HCT116 (cell line): ENCODE measurements at regions not wholly inside any gene's neighbourhood (a gene's known extent, or its start where the extent isn't known, plus 50 kb on each side); places are given as distances from the start of the nearest gene placed in this dataset.

Experiments used
- ATAC-seq: fragments of 200-7000 bp; cut with Tn5 transposase; 2 replicates; pipeline ENCODE4 v1.9.1; 2020; ENCODE audit warnings: mild to moderate bottlenecking, moderate library complexity
- BruUV-seq: library from RNA; stranded (reverse); fragments of 400-500 nt; replicated peaks from 2 replicates; lab custom pipeline; 2021; lab: Mats Ljungman, UMichigan
- CTCF ChIA-PET: fragments of 300-600 bp; sonication (Branson Sonifier 250); formaldehyde crosslinking; loops from one replicate; lab custom pipeline; 2021; ENCODE audit warnings: antibody characterized with exemption; lab: Charles Lee
- POLR2A ChIA-PET: fragments of 300-600, 350-600 bp; sonication (Branson Sonifier 250); formaldehyde crosslinking; loops from one replicate; lab custom pipeline; 2021; ENCODE audit warnings: antibody characterized with exemption; lab: Charles Lee
- RAD21 ChIA-PET, 2 experiments: fragments of 300-600 bp; sonication (Branson Sonifier 250); formaldehyde crosslinking; loops; one replicate each; lab custom pipeline; 2023; ENCODE audit warnings: low total read pairs in 2 of 2; ENCODE audit not compliant: uncharacterized antibody in 2 of 2, unreplicated experiment in 2 of 2, low non-redundant PET in 1 of 2; lab: Charles Lee
- DNase-seq: peaks from one replicate; pipeline ENCODE4 v3.0.0-alpha.2; 2010; ENCODE audit warnings: low read depth, low spot score
- H2AFZ ChIP-seq: fragments of 200-600 bp; shearing (Covaris generic), sonication (generic); 2 replicates; pipeline ENCODE4 v1.6.1; 2017; ENCODE audit warnings: low read depth, mixed run types, mixed read lengths, antibody characterized with exemption, low read length; ENCODE audit not compliant: poor library complexity, severe bottlenecking
- H3K27ac ChIP-seq: 2 replicates; pipeline ENCODE4 v1.5.1; 2012; ENCODE audit warnings: low read depth, low read length
- H3K27me3 ChIP-seq: fragments of 200-600 bp; sonication (generic); 2 replicates; pipeline ENCODE4 v1.6.1; 2016; ENCODE audit warnings: mixed run types, low read length, mixed read lengths; ENCODE audit not compliant: insufficient read depth
- H3K36me3 ChIP-seq, 2 experiments: fragments of 200-500 bp in 1 of 2; fragments of 200-600 bp in 1 of 2; sonication (Bioruptor generic) in 1 of 2; sonication (generic) in 1 of 2; 2 replicates each; pipeline versions ENCODE4 v1.5.1 to v1.6.1; 2014 to 2016; ENCODE audit warnings: low read length in 2 of 2, inconsistent platforms in 1 of 2, mixed read lengths in 1 of 2, mixed run types in 1 of 2; ENCODE audit not compliant: insufficient read depth in 2 of 2, control insufficient read depth in 1 of 2
- H3K4me1 ChIP-seq, 2 experiments: fragments of 200-600 bp in 1 of 2; sonication (generic) in 1 of 2; 2 replicates each; pipeline versions ENCODE4 v1.5.1 to v1.6.1; 2012 to 2017; ENCODE audit warnings: low read length in 2 of 2, inconsistent platforms in 1 of 2, mild to moderate bottlenecking in 1 of 2, mixed read lengths in 1 of 2, mixed run types in 1 of 2, moderate library complexity in 1 of 2; ENCODE audit not compliant: insufficient read depth in 2 of 2, control insufficient read depth in 1 of 2
- H3K4me2 ChIP-seq: fragments of 200-600 bp; sonication (generic); 2 replicates; pipeline ENCODE4 v1.6.1; 2017; ENCODE audit warnings: mixed run types, low read length, mixed read lengths
- H3K4me3 ChIP-seq, 2 experiments: fragments of 200-600 bp in 1 of 2; sonication (generic) in 1 of 2; replicated peaks in 1 of 2; 2 replicates each; pipeline ENCODE4 v1.5.1; 2011 to 2016; ENCODE audit warnings: low read length in 2 of 2, control low read depth in 1 of 2, low read depth in 1 of 2, mild to moderate bottlenecking in 1 of 2, mixed read lengths in 1 of 2, mixed run types in 1 of 2
- H3K79me2 ChIP-seq: fragments of 200-600 bp; sonication (generic); 2 replicates; pipeline ENCODE4 v1.6.1; 2017; ENCODE audit warnings: mild to moderate bottlenecking, mixed run types, low read length, moderate library complexity, mixed read lengths; ENCODE audit not compliant: insufficient read depth
- H3K9ac ChIP-seq: fragments of 200-600 bp; sonication (generic); 2 replicates; pipeline ENCODE4 v1.6.1; 2016; ENCODE audit warnings: low read length, mixed read lengths
- H3K9me2 ChIP-seq: fragments of 200-600 bp; sonication (generic), shearing (Covaris generic); 2 replicates; pipeline ENCODE4 v1.6.1; 2017; ENCODE audit warnings: mixed run types, mild to moderate bottlenecking, moderate library complexity; ENCODE audit not compliant: insufficient read depth
- H3K9me3 ChIP-seq, 2 experiments: fragments of 200-500 bp in 1 of 2; fragments of 200-600 bp in 1 of 2; sonication (Bioruptor generic) in 1 of 2; sonication (generic) in 1 of 2; 2 replicates each; pipeline ENCODE4 v1.6.1; 2014 to 2017; ENCODE audit warnings: low read length in 2 of 2, mixed read lengths in 2 of 2, inconsistent platforms in 1 of 2, low read depth in 1 of 2, mild to moderate bottlenecking in 1 of 2, mixed run types in 1 of 2, moderate library complexity in 1 of 2; ENCODE audit not compliant: control insufficient read depth in 1 of 2, insufficient read depth in 1 of 2
- H4K20me1 ChIP-seq: fragments of 200-600 bp; sonication (generic), shearing (Covaris generic); 2 replicates; pipeline ENCODE4 v1.6.1; 2017; ENCODE audit warnings: mixed run types, mild to moderate bottlenecking, moderate library complexity; ENCODE audit not compliant: insufficient read depth
- CBX3 ChIP-seq: IDR thresholded peaks from 2 replicates; pipeline ENCODE4 v1.6.1; 2012; ENCODE audit warnings: low read depth
- ELF1 ChIP-seq: IDR thresholded peaks from 2 replicates; pipeline ENCODE4 v1.6.1; 2012; ENCODE audit warnings: low read depth, borderline replicate concordance
- FOSL1 ChIP-seq: IDR thresholded peaks from 2 replicates; pipeline ENCODE4 v1.6.1; 2012; ENCODE audit warnings: low read depth
- POLR2A ChIP-seq: IDR thresholded peaks from 2 replicates; pipeline ENCODE4 v1.7.0; 2011; ENCODE audit warnings: borderline replicate concordance; ENCODE audit not compliant: insufficient read depth, insufficient read length; ENCODE audit errors: extremely low read depth
- POLR2AphosphoS5 ChIP-seq: IDR thresholded peaks from 2 replicates; pipeline ENCODE4 v1.6.1; 2011; ENCODE audit warnings: mild to moderate bottlenecking, low read depth, low read length, moderate library complexity
- SP1 ChIP-seq: IDR thresholded peaks from 2 replicates; pipeline ENCODE4 v1.6.1; 2012; ENCODE audit warnings: low read depth
- TCF7L2 ChIP-seq: IDR thresholded peaks from 2 replicates; pipeline ENCODE4 v1.7.0; 2011; ENCODE audit warnings: borderline replicate concordance, inconsistent platforms; ENCODE audit not compliant: insufficient read depth, insufficient read length; ENCODE audit errors: extremely low read depth
- YY1 ChIP-seq: IDR thresholded peaks from 2 replicates; pipeline ENCODE4 v1.6.1; 2011; ENCODE audit warnings: low read length, low read depth, moderate library complexity, mild to moderate bottlenecking; ENCODE audit not compliant: insufficient replicate concordance; ENCODE audit errors: extremely low read depth
- intact Hi-C: fragments of 100-400 bp; cut with micrococcal nuclease; formaldehyde crosslinking; loops from 2 replicates; pipeline ENCODE4 v1.10.0; 2022
- TF ChIP-seq, protein P1 (sequence below): IDR thresholded peaks from 2 replicates; pipeline ENCODE4 v1.6.1; 2012; ENCODE audit warnings: low read depth

DNA sequence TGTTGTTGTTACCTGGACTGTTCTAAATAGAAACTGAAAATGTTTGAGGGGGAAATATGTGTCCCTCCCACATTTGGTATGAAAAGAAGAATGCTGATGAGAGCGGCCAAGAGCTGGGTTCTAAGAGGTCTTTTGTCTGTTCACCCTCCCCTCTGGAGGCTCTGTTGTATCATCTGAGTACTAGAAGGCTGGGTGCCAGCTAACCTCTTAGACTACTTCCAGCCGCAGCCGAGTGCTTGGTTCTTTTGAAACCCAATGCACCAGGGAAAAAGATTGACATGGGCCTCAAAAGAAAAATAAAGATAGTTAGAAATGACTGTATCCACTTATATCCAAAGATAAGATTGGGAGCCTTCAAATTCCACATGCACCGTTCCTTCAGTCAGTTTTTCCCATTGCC lies 255.9 kb downstream of the TXNL1 start (continued):
- TF ChIP-seq TCF7L2 = no peak
- no peak for TF ChIP-seq ELF1
- TF ChIP-seq, protein P1, sequence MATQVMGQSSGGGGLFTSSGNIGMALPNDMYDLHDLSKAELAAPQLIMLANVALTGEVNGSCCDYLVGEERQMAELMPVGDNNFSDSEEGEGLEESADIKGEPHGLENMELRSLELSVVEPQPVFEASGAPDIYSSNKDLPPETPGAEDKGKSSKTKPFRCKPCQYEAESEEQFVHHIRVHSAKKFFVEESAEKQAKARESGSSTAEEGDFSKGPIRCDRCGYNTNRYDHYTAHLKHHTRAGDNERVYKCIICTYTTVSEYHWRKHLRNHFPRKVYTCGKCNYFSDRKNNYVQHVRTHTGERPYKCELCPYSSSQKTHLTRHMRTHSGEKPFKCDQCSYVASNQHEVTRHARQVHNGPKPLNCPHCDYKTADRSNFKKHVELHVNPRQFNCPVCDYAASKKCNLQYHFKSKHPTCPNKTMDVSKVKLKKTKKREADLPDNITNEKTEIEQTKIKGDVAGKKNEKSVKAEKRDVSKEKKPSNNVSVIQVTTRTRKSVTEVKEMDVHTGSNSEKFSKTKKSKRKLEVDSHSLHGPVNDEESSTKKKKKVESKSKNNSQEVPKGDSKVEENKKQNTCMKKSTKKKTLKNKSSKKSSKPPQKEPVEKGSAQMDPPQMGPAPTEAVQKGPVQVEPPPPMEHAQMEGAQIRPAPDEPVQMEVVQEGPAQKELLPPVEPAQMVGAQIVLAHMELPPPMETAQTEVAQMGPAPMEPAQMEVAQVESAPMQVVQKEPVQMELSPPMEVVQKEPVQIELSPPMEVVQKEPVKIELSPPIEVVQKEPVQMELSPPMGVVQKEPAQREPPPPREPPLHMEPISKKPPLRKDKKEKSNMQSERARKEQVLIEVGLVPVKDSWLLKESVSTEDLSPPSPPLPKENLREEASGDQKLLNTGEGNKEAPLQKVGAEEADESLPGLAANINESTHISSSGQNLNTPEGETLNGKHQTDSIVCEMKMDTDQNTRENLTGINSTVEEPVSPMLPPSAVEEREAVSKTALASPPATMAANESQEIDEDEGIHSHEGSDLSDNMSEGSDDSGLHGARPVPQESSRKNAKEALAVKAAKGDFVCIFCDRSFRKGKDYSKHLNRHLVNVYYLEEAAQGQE = no peak
- no peak for TF ChIP-seq POLR2A
- TF ChIP-seq CBX3 = no peak
- TF ChIP-seq FOSL1 = no peak
- TF ChIP-seq POLR2AphosphoS5 = no peak

DNA sequence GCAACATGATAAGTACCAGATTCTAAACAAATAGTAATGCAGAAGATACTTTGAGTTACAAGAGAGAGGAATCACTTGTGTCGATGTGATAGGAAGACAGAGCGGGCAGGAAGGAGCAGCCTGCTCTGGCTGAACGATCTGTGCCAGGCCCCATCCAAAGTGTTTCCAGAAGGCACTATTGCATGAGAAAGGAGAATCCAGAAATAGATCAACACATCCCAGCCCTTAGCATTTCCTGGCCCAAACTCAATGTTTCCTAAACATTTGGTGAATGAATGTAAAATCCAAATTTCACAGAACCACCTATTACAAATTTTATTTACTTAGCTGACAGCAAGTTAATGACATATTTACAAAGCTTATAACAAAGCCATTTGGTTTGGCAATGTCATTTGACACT lies 257.2 kb downstream of the TXNL1 start:
- RAD21 ChIA-PET = no interaction called here
- H4K20me1 ChIP-seq = no peaks in the 10 kb centered on the region
- no peak overlapping the region for H3K4me3 ChIP-seq
- no peaks in the 10 kb centered on the region for H3K36me3 ChIP-seq
- TF ChIP-seq POLR2AphosphoS5 (no peak), TCF7L2 (no peak), SP1 (no peak), YY1 (no peak)
- TF ChIP-seq, all 23 proteins: peak for 0
- POLR2A ChIA-PET = no interaction called here
- Histone ChIP-seq H3K9ac (no peak overlapping the region), H3K27ac (no peak overlapping the region), H3K4me2 (no peak overlapping the region), H3K79me2 (no peaks in the 10 kb centered on the region), H3K27me3 (no peaks in the 10 kb centered on the region), H2AFZ (no peak overlapping the region), H3K9me3 (peaks cover 0 to 2% of the 10 kb centered on the region in 2 experiments; a peak in 1 of 4 replicates), H3K9me2 (no peaks in the 10 kb centered on the region), H3K4me1 (no peaks in the 10 kb centered on the region)
- DNase-seq (no peak), ATAC-seq (no peak)
- intact Hi-C loops = no loop called here
- CTCF ChIA-PET = no interaction called here
- BruUV-seq = no TSS peak
